ENCODE measurements at regions not wholly inside any gene's neighbourhood (a gene's known extent, or its start where the extent isn't known, plus 50 kb on each side); places are given as distances from the start of the nearest gene placed in this dataset.

DNA sequence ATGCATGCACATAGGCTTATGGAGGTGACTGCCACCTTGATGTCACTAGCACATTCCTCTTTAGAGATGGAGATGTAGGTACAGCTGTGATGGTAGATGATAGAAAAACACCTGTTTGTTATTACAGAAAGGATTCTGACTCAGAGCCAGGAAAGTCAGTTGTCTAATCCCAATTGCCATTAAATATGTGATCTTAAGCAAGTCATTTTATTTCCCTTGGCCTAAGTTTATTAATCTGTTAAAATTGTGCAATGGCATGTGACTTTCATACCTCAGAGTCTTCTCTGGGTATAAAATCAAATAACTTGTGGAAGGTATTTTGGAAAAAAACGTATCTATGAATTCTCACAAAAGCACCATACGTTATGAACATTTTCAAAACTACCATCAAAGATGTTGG, 123.9 kb upstream of the BET1 start:
- Histone ChIP-seq H3K9ac (ENCODE audit: low read length) (no peak overlapping the region), H3K4me3 (ENCODE audit: low read length) (no peak overlapping the region), H4K20me1 (ENCODE audit: insufficient read depth, low read length) (no peaks in the 10 kb centered on the region), H3K27ac (ENCODE audit: low read length) (no peak overlapping the region), H2AFZ (ENCODE audit: low read depth, low read length) (no peak overlapping the region), H3K36me3 (replicated peaks; ENCODE audit: low read depth, low read length) (no peaks in the 10 kb centered on the region), H3K27me3 (ENCODE audit: low read depth, low read length) (peaks cover 8% of the 10 kb centered on the region; the same call in 1 of the 2 replicates), H3K4me2 (ENCODE audit: low read length) (no peak overlapping the region), H3K9me3 (ENCODE audit: insufficient read depth, low read length) (no peaks in the 10 kb centered on the region), H3K79me2 (ENCODE audit: low read length) (no peaks in the 10 kb centered on the region), H3K4me1 (ENCODE audit: low read length) (peaks cover under 1% of the 10 kb centered on the region)
- TF ChIP-seq, protein P1, sequence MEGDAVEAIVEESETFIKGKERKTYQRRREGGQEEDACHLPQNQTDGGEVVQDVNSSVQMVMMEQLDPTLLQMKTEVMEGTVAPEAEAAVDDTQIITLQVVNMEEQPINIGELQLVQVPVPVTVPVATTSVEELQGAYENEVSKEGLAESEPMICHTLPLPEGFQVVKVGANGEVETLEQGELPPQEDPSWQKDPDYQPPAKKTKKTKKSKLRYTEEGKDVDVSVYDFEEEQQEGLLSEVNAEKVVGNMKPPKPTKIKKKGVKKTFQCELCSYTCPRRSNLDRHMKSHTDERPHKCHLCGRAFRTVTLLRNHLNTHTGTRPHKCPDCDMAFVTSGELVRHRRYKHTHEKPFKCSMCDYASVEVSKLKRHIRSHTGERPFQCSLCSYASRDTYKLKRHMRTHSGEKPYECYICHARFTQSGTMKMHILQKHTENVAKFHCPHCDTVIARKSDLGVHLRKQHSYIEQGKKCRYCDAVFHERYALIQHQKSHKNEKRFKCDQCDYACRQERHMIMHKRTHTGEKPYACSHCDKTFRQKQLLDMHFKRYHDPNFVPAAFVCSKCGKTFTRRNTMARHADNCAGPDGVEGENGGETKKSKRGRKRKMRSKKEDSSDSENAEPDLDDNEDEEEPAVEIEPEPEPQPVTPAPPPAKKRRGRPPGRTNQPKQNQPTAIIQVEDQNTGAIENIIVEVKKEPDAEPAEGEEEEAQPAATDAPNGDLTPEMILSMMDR (IDR thresholded peaks at IDR 0.05; ENCODE audit: low read depth, low read length) = no peak
- no peak for TF ChIP-seq EZH2phosphoT487 (IDR thresholded peaks at IDR 0.05; ENCODE audit: low read depth)

DNA sequence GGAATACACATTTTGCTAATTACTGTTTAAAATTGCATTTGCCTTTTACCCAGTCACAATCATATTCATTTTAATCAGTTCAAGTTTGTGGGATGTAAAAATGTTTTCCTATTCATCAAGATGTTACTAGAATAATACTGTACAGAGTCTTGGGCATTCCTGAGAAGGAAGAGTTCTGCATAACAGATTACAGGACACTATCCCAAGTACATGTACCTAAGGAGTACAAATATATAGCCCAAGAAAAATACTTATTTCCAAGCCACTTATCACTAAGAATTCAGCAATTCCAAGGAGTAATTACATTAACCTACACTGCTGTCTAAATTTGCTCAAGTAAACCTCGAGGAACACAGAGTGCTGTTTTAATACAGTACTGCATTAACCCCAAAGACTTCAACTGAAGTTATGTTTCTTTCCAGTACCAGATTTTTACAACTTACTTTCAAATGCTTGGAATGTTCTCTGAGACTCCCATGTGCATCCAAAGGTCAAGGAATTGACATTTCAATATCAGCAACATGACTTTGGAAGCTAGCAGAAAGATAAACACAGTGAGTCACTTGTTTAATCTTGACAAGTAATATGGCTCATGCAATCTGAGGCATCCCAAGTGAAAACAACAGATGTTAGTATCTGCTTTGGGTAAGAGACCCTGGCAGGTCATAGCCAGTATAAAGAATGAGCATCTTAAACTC, 125.4 kb upstream of the BET1 start:
- peaks cover 15% of the 10 kb centered on the region for H3K4me1 ChIP-seq (ENCODE audit: low read length)
- peaks cover 8% of the 10 kb centered on the region; the same call in 1 of the 2 replicates for H3K27me3 ChIP-seq (ENCODE audit: low read depth, low read length)
- no peak overlapping the region for H3K27ac ChIP-seq (ENCODE audit: low read length)
- no peaks in the 10 kb centered on the region for H3K36me3 ChIP-seq (replicated peaks; ENCODE audit: low read depth, low read length)
- H3K4me3 ChIP-seq (ENCODE audit: low read length) = no peak overlapping the region
- no peak overlapping the region for H3K4me2 ChIP-seq (ENCODE audit: low read length)
- no peak overlapping the region for H2AFZ ChIP-seq (ENCODE audit: low read depth, low read length)
- TF ChIP-seq, protein P1 (IDR thresholded peaks at IDR 0.05; ENCODE audit: low read depth, low read length) = no peak
- TF ChIP-seq EZH2phosphoT487 (IDR thresholded peaks at IDR 0.05; ENCODE audit: low read depth) = no peak
- no peaks in the 10 kb centered on the region for H3K9me3 ChIP-seq (ENCODE audit: insufficient read depth, low read length)
- no peaks in the 10 kb centered on the region for H4K20me1 ChIP-seq (ENCODE audit: insufficient read depth, low read length)
- H3K79me2 ChIP-seq (ENCODE audit: low read length) = no peaks in the 10 kb centered on the region
- no peak overlapping the region for H3K9ac ChIP-seq (ENCODE audit: low read length)

DNA sequence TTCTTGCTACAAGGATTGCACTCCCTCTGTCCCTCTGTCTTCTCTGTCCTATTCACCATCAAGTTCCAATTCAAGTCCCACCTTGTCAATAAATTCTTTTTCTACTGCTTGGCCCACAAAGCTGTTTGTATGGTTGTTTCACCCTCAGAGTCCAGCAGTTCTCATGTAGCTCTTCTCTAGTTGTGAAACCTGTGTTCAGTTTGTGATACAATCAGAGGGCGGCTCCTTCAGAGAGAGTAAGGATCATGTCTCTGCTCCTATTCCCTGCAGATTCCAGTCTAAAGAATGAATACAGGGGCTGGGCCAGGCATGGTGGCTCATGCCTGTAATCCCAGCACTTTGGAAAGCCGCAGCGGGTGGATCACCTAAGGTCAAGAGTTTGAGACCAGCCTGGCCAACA, 126.6 kb upstream of the BET1 start:
- Histone ChIP-seq H3K4me2 (ENCODE audit: low read length) (no peak overlapping the region), H3K79me2 (ENCODE audit: low read length) (no peaks in the 10 kb centered on the region), H2AFZ (ENCODE audit: low read depth, low read length) (no peak overlapping the region), H3K27me3 (ENCODE audit: low read depth, low read length) (0 out of 2 replicates have a peak, but pooled peaks cover 3% of the 10 kb centered on the region), H3K4me3 (ENCODE audit: low read length) (no peak overlapping the region), H3K27ac (ENCODE audit: low read length) (no peak overlapping the region), H3K36me3 (replicated peaks; ENCODE audit: low read depth, low read length) (no peaks in the 10 kb centered on the region), H3K4me1 (ENCODE audit: low read length) (peaks cover 16% of the 10 kb centered on the region), H3K9ac (ENCODE audit: low read length) (no peak overlapping the region), H4K20me1 (ENCODE audit: insufficient read depth, low read length) (no peaks in the 10 kb centered on the region), H3K9me3 (ENCODE audit: insufficient read depth, low read length) (no peaks in the 10 kb centered on the region)
- TF ChIP-seq, protein P1 (IDR thresholded peaks at IDR 0.05; ENCODE audit: low read depth, low read length) = no peak
- no peak for TF ChIP-seq EZH2phosphoT487 (IDR thresholded peaks at IDR 0.05; ENCODE audit: low read depth)

DNA sequence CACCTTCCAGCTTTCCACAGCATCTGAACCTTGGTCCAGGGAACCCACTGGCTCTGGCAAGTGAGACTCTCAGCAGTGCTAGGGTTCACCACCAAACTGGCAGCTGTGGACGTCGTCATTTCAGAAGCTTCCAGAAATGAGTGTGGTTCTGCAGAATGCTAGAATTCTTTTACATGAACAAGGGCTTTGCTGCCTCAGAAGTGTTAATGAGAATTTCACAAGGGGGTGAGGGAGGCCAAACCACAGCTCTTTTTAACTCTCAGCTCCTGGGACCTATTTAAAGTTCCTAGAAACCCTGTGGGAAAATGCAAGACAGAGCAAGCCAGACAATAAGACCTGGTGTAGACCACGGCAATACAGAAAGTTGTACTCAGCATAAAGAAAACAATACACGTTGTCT, 129.3 kb upstream of the BET1 start:
- H3K4me2 ChIP-seq (ENCODE audit: low read length) = peak overlapping the region; percentile 44
- H3K27ac ChIP-seq (ENCODE audit: low read length) = peak overlapping the region; percentile 17; the same call in 1 of the 2 replicates
- no peaks in the 10 kb centered on the region for H4K20me1 ChIP-seq (ENCODE audit: insufficient read depth, low read length)
- H3K4me1 ChIP-seq (ENCODE audit: low read length) = peaks cover 16% of the 10 kb centered on the region
- H3K9ac ChIP-seq (ENCODE audit: low read length) = no peak overlapping the region
- no peak for TF ChIP-seq EZH2phosphoT487 (IDR thresholded peaks at IDR 0.05; ENCODE audit: low read depth)
- TF ChIP-seq, protein P1 (IDR thresholded peaks at IDR 0.05; ENCODE audit: low read depth, low read length) = no peak
- no peaks in the 10 kb centered on the region for H3K9me3 ChIP-seq (ENCODE audit: insufficient read depth, low read length)
- 0 out of 2 replicates have a peak, but pooled peaks cover 3% of the 10 kb centered on the region for H3K27me3 ChIP-seq (ENCODE audit: low read depth, low read length)
- no peaks in the 10 kb centered on the region for H3K36me3 ChIP-seq (replicated peaks; ENCODE audit: low read depth, low read length)
- H3K79me2 ChIP-seq (ENCODE audit: low read length) = no peaks in the 10 kb centered on the region
- H2AFZ ChIP-seq (ENCODE audit: low read depth, low read length) = no peak overlapping the region
- H3K4me3 ChIP-seq (ENCODE audit: low read length) = no peak overlapping the region; the same call in 1 of the 2 replicates

Data from OCI-LY3 (cell line).